Stimulated activated CD4-positive, alpha-beta T cell treated with anti-CD3 and anti-CD28 coated beads, Interleukin-12 subunit alpha, Interleukin-12 subunit beta, amount 100 ng/mL, for 4 hours (primary cell): ENCODE measurements at regions not wholly inside any gene's neighbourhood (a gene's known extent, or its start where the extent isn't known, plus 50 kb on each side); places are given as distances from the start of the nearest gene placed in this dataset.
"Not testable (repeated sequence)": the region's sequence is repeated elsewhere in the genome, so short reads cannot be mapped to it uniquely, and the experiment has no call there.

ENCODE experiments used
- DNase-seq: peaks from one replicate; pipeline ENCODE4 v3.0.0-alpha.2; 2020

GRCh38 chr12:32010631-32011336 lies 51.6 kb downstream of the RESF1 start:
- no peak for DNase-seq

GRCh38 chr12:32012249-32012785 lies 53.1 kb downstream of the RESF1 start:
- DNase-seq, result no peak

GRCh38 chr12:32015036-32015435 lies 55.8 kb downstream of the RESF1 start:
- DNase-seq, result no peak

GRCh38 chr12:32016680-32017482 lies 57.7 kb downstream of the RESF1 start:
- no peak for DNase-seq

GRCh38 chr12:32021346-32021773 lies 62.1 kb downstream of the RESF1 start:
- DNase-seq, result no peak

GRCh38 chr12:32022387-32022786 lies 63.2 kb downstream of the RESF1 start:
- DNase-seq, result not testable (repeated sequence)

- DNase-seq, result not testable (repeated sequence)
Measured at GRCh38 chr12:32023861-32024260, 64.6 kb downstream of the RESF1 start.

- DNase-seq, result no peak
Measured at GRCh38 chr12:32024884-32025592, 65.8 kb downstream of the RESF1 start.

GRCh38 chr12:32025906-32026305 lies 66.7 kb downstream of the RESF1 start:
- peak; percentile 7 for DNase-seq

- no peak for DNase-seq
Measured at GRCh38 chr12:32027684-32028365, 68.6 kb downstream of the RESF1 start.

- DNase-seq, result no peak
Measured at GRCh38 chr12:32030151-32030550, 70.9 kb downstream of the RESF1 start.

- no peak for DNase-seq
Measured at GRCh38 chr12:32030676-32031075, 71.5 kb downstream of the RESF1 start.

GRCh38 chr12:32031109-32031508 lies 71.9 kb downstream of the RESF1 start:
- DNase-seq, result no peak

GRCh38 chr12:32032205-32032810 lies 73.1 kb downstream of the RESF1 start:
- DNase-seq, result no peak

GRCh38 chr12:32033406-32033805 lies 73.2 kb upstream of the BICD1 start:
- DNase-seq, result no peak

GRCh38 chr12:32034045-32034444 lies 72.6 kb upstream of the BICD1 start:
- no peak for DNase-seq

GRCh38 chr12:32036477-32037263 lies 70.0 kb upstream of the BICD1 start:
- DNase-seq, result no peak

- DNase-seq, result no peak
Measured at GRCh38 chr12:32039347-32039746, 67.3 kb upstream of the BICD1 start.

- no peak for DNase-seq
Measured at GRCh38 chr12:32039917-32040575, 66.6 kb upstream of the BICD1 start.

GRCh38 chr12:32043928-32044549 lies 62.6 kb upstream of the BICD1 start:
- no peak for DNase-seq
